ENCODE measurements at regions not wholly inside any gene's neighbourhood (a gene's known extent, or its start where the extent isn't known, plus 50 kb on each side); places are given as distances from the start of the nearest gene placed in this dataset.

DNA sequence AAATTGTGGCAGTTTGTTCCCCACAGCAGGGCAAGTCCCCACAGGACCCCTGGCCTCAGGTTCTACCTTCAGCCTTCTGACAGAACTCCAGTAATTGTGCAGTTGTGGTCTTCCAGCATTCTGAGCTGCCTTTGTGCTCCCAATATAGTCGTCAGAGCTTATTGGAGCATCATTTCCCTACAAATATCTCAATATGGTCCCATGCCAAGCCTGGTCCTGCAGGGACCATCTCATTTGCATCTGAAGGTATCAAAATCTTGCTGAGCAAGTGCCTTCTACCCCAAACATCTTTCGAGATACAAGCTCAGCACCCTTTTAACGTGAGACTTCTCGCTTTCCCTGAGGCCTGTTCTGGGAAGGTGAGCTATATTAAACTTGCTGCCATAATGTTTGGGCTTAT lies 333.9 kb upstream of the CDH11 start:
- no peak for DNase-seq

DNA sequence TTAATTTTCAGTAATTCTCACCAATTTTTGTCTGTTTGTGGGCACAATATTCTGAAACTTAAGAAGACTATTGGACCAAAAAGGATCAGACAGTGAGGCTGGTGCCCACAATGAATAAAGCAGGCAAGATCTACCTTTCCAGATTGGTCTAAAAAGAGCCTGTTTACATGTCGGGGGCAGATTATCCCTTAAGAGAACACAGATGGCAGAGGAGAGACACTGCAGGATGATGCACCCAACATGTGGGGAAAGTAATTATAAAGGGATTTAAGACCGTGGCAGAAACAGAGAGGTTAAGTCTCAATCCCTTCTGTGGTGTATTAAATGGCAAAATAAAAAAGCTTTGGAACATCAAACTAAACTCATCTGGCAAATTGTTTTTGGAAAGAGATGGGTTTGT lies 331.8 kb upstream of the CDH11 start:
- DNase-seq = no peak

DNA sequence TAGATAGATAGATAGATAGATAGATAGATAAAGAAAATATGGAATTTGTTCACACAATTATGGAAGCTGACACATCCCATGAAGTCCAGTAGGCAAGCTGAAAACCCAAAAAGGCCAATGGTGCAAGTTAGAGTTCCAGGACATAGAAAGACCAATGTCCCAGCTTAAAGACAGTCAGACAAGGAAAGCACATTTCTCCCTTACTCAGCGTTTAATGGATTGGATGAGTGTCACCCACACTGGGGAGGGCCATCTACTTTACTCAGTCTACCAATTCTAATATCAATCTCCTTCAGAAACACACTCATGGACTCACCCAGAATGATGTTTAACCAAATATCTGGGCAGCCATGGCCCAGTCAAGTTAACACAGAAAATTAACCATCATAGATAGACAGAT lies 327.7 kb upstream of the CDH11 start:
- no peak for DNase-seq

DNA sequence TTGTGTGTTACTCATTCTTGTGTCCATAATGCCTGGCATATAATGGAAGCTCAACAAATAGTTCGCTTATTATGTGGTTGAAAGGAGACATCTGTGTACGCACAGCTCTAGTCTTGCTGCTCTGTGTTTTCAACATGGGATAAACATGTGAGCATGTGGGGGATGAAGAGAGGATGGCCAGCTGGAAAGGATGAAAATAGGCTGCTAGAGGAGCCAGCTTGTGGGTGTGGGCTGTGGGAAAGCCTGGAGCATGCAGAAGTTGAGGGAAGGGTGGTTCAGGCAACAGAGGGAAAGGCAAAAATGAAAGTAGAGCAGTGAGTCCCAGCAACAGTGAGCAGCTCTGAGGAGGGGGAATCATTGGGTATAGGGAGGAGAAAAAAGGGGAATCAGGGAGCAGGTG lies 324.6 kb upstream of the CDH11 start:
- no peak for DNase-seq

DNA sequence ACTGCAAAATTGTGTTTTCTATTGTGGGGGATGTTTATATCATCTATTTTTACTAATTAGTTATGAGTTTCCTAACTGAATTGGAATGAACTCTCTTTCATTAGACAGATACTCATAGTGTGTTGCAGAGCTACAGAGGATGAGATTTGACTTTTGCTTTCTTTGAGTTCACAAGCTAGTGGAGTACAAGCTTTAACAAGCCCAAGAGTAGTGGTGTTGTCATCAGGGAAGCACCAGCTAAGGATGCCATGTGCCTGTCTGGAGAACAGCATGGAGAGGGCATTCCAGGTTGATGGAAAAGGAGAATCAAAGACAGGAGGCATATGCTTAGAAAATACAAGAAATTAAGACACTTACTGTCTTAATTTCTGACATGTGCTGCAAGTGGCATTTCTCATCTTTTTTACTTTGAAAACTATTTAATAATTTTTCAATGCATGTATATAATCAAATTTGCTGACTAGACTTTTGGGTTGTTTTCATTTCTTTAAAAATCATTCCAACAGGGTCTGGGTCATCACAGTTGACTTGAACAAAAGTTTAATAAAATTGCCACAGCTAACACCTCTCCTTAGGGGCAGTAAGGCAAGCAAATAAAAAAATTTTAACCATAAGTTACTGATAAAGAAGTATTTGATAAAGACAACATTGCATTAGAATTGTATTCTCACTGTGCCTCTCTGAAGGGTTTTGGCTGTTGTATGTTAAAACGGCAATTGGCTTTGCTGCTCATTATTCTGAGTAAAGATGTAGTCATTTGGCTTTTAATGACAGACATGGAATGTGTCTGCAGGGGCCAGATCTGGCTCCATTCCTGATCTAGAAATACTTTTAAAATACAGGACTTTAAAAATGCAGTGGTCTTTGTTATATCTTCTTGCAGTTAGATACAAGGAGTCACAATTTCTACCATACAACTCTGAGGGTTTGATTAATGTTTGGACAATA lies 323.7 kb upstream of the CDH11 start:
- DNase-seq = no peak

DNA sequence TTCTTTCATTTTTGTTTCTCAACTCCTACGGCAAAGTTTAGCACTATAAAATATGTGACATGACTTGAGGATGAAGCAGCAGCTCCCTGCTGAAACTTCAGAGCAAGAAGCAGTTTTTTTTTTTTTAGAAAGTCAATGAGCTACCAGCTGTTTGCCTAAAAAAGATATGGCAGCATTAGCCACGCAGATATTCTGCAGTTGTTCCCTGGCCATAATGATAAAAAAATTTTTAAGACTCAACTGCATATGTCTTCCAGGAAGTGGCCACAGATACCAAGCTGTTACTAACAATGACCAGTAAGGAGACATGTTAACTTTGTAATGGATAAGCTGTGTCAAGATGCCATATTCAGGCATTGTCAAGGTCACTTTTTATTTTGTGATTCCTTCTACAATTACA lies 319.6 kb upstream of the CDH11 start:
- DNase-seq = no peak

DNA sequence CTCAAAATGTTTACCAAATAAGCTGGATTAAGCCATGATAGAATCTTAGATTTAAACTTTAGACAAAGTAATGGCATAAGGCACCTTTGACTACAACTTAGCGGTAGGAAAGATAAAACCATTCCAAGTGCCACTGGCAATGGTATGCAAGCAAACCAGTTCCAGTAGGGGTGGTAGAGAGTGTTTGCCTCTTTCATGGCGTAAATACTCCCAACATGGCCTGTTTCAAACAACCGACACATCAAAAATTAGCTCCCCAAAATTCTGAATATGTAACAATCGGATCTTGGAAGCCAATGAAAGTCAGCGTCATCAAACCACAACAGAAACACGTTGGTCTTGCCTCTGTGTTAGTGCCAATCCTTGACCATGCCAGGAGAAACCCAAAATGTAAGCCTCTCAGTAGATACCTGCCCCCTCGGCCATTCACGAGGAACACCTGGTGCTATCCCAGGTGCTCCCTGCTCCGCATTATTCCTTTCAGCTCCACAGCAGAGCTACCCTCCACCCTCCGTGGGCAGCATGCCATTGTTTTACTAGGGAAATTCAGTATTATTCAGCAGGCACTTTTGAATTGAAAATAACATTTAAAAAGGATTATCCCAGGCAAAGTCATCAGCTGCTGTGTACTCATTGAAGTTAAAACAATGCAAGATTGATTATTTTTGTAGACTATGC lies 307.8 kb upstream of the CDH11 start:
- no peak for DNase-seq

DNA sequence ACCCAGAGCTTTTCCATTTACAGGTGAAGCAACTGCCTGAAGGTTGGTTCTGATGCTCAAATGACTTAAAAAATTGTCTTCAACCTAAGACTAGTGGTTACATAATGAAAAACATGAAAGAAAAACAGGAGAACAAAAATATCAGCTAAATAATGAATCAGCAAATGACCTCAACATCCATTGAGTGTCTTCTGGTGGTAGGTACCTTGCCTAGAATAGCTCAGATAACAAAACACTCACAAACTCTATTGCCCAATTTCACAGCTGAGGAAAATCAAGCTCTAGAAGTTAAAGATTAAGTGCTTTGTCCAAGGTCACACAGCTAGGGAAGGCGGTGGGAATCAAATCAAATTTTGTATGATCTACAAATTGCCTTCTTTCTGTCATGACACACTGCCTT lies 304.6 kb upstream of the CDH11 start:
- no peak for DNase-seq

DNA sequence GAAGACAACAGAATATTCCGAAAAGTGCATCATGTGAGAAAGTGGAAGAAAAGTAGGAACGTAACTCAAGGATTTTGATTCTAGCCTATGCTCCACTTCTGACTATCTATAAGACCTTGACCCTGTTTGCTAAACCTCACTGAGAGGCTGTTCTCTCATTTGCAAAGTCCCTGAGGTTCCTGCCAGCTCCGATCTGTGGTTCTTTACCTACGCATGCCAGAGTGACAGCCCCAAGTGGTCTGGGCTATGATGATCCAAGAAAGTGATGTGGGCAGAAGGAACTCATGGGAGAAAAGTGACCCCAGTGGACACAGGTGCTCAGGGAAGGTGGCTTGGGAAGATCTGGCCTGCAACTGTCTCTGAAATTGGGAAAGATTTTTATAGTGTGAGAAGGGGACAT lies 301.1 kb upstream of the CDH11 start:
- no peak for DNase-seq

DNA sequence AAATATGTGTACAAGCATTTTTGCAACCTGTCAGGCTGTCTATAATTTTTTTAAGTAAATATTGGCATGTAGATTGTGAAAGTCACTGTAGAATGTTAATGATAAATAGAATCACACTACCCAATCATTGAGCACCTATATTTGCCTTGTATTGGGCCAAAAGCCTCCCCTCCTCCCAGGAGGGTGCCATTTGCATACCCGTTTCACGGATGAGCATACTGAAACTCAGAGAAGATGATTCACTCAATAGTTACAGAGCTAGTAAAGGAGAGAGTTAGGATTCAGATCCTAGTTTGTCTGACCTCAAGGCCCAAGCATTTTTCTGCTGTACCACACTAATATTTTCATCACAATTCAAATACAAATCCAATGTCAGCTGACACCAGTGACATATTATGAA lies 299.7 kb upstream of the CDH11 start:
- no peak for DNase-seq

DNA sequence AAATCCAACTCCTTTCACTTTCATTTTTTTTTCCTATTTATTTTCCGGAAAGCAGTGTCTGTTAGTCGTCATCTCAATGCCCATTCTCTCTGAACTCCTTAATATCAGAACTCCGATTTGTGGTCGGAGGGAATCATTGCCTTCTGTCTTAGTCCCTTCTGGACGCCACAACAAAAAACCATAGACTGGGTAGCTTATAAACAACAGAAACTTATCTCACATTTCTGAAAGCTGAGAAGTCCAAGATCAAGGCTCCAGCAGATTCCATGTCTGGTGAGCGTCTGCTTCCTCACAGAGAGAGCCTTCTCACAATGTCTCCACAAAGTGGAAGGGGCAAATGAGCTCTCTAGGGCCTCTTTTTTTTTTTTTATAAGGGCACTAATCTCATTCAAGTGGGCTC lies 296.6 kb upstream of the CDH11 start:
- DNase-seq = no peak

DNA sequence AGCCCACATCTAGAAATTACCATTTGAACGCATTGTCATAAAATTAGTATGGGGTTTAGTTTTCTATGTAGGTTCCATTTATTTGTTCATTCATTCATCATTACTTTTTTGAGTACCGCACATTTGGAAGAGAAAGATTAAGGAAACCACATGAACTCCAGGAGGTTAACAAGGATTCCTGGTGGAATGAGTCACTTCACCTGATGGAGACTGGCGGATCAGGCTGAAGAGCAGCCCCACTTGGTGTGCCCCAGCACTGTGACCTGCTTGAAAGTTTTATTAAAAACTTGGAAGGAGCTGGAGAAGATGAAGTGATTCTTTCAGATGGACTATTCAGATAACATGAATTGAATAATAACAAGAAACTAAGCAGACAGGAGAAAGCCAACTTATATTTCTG lies 293.6 kb upstream of the CDH11 start:
- no peak for DNase-seq

DNA sequence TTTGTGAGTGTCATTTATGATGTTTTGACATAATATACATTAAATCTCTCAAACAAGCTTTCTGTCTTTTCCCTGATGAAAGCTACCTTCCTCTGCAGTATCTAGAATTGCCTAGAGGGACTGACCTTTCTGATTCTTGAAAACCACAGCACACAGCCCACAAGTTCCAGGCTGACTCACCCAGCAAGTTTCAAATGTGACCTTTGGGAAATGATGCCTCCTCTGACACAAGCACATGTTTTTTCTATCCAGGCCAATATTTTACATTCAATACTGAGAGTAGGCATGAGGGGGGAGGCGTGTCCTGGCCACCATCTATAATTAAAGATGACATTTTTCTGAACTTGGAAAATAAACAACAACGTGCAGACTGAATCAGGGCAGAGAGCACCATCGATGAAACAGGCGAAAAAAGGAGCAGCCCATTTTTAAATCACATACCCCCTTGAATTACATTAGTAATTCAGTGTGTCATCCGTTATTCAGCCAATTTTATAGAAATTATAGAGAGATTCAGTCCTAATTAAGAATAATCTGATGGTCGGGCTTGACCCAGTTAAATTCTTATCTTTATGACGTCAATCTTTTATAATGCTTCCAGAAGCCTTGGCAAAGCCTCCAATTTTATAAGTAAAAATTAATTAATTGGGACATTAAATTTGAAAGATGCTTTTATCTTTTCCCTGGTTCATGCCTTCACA lies 292.6 kb upstream of the CDH11 start:
- DNase-seq = peak; percentile 66

DNA sequence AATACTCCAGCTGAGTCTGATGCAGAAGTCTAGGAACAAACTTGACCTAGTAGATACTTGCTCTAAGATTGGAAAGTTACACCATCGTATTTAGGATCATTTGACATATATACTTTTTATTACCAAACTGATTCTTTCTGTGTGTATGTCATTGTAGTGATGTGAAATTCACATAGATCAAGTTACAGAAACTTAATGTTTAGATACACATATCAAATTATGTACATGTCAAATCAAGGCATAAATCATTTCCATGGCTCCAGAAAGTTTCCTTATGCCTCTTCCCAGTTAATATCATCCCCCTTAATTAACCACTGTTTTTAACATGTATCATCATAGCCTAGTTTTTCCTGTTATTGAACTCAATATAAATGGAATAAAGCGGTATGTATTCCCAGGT lies 292.0 kb upstream of the CDH11 start:
- DNase-seq = no peak

DNA sequence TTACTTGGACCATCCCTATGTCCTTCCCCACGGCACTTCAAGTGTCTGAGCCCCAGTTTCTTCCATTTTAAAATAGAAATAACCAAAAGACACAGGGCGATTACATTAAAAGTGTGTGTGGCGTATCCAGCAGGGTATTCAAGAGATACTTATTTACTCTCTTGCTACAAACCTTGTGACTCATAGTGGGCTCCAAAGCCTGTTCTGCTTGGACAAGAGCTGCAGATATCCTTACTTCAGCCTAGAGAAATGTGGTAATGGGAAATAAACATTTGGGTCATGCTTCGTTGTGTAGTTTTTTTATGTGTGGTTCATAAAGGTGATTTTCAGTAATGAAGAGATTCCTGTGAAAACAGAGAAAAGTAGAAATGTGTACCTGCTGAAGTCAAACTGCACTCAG lies 288.9 kb upstream of the CDH11 start:
- no peak for DNase-seq

DNA sequence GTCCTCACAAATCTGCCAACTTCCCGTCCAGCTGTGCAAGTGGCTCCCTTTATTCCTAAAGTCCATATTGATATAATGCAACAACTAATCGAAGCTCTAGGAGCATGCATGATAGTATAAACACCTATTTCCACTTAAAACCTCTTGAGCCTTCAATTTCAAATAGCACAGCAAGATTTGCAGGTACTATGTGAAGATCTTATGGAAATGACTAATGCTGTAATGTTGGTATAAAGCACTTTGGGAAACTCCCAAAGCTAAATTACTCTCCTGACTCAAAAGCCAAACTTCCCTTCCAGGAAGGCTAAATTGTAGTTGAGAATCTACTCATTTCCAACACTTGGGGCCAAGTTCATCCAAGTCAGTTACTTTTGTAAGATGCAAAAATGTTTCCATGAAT lies 287.6 kb upstream of the CDH11 start:
- no peak for DNase-seq

DNA sequence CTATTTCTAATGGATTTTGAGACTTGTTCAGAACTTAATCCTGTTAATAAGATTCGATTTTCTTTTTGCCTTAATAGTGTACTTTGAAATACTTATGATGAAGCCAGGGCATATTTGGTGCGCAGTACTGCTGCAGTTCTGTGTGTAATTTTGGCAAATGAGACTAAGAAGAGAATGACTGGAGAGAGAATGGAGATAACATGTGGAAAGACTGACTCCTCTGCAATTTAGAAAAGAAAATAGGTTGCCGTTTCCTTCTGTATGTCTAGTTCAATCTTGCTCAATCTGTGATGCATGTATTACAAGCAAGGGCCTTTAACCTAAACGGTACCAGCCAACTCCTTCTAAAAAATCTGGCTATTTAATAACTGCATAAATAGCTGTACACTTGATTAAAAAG lies 285.1 kb upstream of the CDH11 start:
- no peak for DNase-seq

DNA sequence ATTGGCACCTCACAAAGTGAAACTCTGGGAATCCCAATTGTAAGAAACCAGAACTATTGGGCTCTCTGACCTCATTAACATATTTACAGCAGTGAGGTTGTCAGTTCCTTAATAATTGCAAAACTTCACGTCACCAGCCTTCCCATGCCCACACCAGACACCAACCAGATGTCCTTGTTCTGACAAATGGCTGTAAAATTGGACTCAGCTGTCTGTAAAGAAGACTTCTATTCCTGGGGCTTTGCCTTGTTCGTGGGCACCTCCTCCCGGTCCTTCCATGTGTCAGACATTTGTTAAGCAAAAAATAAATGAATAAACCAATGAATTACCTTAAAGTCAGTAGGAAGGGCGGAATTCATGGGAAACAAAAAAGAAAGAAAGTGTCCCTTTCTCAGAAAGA lies 284.3 kb upstream of the CDH11 start:
- no peak for DNase-seq

DNA sequence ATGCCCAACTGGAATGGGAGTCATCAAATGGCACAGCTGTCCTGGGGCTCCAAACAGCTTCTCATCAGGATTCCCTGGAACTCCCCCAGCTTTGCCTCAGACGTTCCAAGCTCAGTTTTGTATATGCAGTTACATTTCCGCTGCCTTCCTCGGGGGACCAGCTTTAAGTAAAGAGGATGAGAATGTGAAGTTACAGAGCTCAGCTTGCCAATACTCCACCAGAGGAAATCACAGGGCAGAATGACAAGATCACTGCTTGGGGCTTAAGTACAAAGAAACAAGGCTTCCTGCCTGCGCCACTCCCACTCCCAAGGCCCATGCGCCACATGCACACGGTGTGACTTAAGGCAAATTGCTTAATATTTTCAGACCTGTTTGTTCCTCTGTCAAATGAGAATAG lies 272.4 kb upstream of the CDH11 start:
- no peak for DNase-seq

DNA sequence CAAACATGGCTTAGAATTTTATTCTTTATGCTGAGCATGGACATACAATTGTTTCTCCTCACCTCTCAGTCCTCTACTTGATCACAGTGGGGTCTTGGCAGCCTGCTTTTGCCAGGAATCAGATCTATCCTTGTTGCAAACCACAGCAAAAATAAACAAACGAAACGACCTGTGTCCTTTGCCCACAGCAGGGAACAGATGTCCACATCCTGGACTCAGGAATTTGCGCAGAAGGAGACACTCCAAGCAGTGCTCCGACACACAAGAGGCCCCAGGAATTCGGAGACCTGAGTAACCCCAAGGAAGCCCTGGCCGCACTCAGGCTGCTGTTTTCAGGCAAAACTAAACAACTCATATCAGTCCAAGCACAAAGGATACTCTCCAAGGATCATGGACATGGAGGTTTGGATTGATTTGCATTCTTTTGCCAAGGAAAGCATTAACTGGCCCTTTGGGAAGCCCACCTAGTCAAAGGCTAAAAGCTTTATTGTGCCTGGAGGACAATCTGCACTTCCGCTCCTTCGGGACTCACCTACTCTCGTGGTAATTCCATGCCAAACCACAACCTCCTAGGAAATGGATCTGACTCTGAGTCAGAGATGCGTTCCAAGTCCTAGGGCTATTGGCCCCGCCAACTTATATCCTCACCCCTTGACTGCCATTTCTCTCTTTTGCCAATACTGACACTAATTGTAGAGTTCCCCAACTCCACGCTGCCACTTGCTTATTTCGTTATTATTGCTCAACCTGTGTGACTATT lies 271.1 kb upstream of the CDH11 start:
- peak; percentile 52 for DNase-seq

DNA sequence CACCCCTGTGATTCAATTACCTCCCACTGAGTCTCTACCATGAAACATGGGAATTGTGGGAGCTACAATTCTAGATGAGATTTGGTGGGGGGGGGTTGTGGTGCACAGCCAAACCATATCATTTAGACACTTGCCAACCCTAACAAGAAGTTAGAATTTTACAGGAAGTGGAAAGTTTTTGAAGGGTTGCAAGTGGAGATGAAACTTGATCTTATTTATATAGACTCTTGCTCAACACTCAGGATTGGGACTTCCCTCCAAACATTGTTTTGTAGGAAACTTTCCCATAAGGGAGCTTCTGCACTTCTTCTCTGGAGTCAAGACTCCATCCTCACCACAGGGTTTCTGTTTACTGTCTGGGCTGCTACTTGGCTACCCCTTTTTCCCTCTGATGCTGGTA lies 266.7 kb upstream of the CDH11 start:
- peak; percentile 30 for DNase-seq

DNA sequence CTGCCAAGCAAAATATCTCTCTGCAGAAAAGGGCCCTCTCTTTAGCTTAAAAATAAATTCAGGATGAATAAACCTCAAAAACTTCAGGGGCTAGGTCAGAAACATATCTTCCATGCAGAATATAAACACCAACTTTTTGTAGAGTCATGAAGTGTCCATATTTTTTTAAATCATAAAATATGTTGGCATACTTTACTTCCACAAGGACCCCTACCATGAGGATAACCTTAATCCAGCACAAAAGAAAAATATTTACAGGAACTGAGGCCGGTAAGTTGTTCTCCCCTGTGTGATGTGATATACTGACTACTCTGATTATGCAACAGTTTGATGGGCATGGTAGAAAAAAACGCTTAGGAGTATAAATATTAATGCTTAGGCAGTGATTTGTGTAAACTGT lies 264.8 kb upstream of the CDH11 start:
- DNase-seq = no peak

DNA sequence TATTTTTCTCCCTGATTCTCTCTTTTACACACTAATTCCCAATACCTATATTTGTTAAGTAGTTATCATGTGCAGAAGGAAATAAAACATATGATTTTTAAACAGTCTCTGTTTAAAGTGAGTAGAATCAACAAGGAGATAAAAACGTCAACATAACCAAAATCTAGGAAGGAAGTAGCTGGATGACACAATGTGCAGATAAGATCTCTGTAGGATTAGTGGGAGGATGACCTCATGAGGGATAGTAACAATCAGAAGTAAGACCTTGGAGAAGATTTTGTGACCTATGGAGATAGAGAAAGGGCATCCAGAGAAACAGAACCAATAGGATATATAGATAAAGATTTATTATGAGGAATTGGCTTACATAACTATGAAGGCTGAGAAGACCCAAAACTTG lies 262.6 kb upstream of the CDH11 start:
- no peak for DNase-seq

All from T1000 (cell line).